ENCODE measurements at regions not wholly inside any gene's neighbourhood (a gene's known extent, or its start where the extent isn't known, plus 50 kb on each side); places are given as distances from the start of the nearest gene placed in this dataset.

DNA sequence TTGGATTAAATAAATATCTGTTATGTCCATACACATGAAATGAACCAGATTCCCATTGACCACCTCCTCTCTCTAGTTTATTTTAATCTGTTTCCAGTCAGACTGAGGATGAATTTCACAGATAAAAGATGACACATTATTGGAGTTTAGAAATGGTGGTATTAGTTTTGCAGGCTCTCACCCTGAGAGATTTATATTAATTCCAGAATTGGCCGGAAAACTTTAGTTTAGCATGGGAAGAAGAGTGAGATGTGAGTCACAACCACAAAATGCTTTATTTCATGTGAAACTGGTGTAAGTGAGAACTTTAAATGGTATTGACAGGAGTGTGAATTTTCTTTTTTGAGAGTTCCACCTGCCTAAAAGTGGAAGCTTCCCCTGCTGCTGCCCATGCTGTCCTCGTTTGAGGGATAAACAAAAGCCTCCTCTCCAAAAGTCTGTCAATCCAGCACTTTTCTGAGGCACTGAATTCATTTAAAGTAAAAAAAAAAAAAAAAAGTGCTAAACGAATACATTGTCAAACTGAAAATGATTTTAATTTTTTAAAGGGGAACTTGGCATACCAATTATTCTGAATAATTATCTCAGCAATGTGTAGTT lies 65.1 kb upstream of the EPHA3 start:
- H3K4me3 Mint-ChIP-seq = no peak overlapping the region
- peaks cover 5% of the 10 kb centered on the region in 2 donors for H3K9me3 Mint-ChIP-seq
- no peaks in the 10 kb centered on the region for H3K4me1 Mint-ChIP-seq
- H3K27me3 Mint-ChIP-seq = no peaks in the 10 kb centered on the region
- H3K27ac Mint-ChIP-seq = no peak overlapping the region
- ATAC-seq (no peak), DNase-seq (no peak)

DNA sequence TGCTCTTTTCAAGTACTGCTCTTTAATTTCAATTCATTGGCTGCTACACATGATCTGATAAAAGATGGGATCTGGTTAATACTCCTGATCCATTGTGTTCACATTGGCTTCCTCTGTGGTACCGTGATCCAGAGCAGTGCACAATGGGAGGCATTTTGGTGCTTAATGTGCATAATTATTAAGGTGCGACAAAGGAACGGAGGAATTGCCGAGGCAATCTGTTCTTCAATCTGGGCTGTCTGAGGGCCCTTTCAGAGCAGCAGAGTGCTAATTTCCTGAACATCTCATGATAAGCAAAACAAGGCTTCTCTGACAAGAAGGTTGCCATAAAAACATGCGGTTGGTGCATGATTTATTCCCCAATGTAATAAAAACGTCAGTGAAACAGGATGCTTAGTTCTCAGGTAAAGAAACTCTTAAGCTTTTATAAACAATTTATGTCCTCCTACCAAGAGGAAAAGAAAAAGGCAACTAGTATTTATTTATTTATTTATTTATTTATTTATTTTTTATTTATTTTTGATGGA lies 64.0 kb upstream of the EPHA3 start:
- no peak overlapping the region for H3K27ac Mint-ChIP-seq

DNA sequence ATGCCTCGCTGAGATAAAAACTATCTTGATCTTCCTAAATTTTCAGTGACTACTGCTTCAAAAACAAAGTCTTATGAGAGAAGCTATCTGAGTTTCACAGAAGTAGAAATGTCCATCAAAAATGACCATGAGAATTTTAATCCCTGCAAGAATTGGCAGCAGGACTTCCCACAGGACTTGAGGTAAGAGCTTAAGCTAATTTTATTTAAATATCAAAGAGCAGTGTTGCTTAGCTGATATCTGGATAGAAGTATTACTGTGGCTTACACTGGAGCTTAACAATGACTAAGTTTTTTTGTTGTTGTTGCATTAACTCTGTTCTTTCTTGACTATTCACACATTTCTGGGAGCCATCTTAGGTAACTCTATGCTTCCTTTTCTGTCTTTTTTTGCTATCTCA lies 60.8 kb upstream of the EPHA3 start:
- H3K27ac Mint-ChIP-seq = no peak overlapping the region
- no peaks in the 10 kb centered on the region for H3K4me1 Mint-ChIP-seq
- no peaks in the 10 kb centered on the region for H3K27me3 Mint-ChIP-seq
- DNase-seq (no peak), ATAC-seq (no peak)
- no peak overlapping the region for H3K4me3 Mint-ChIP-seq
- H3K9me3 Mint-ChIP-seq = peaks cover 0 to 7% of the 10 kb centered on the region in 2 donors

More for the DNA sequence above, 64.0 kb upstream of the EPHA3 start:
- Mint-ChIP-seq H3K27me3 (no peaks in the 10 kb centered on the region), H3K9me3 (no peaks in the 10 kb centered on the region), H3K4me1 (no peaks in the 10 kb centered on the region), H3K4me3 (no peak overlapping the region)
- DNase-seq = no peak
- ATAC-seq = no peak

DNA sequence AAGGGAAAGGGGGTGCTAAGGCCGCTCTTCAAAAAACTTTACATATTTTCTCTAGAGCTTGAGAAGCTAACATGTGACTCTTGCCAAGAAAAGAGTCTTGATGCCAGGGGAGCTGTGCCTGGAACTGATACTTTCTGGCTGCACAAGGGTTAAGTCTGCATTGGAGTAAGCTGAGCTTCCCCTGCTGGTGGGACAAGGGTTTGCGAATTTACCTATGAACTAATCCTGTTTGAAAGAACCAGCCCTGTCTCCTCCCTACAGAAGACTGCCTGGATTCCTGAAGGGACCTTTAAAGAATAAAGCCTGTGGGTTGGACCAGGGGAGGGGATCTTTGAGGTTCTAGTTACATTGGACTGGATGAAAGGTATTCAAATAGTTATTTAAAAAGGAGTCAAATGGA lies 58.3 kb upstream of the EPHA3 start:
- H3K27ac Mint-ChIP-seq = no peak overlapping the region
- no peaks in the 10 kb centered on the region for H3K4me1 Mint-ChIP-seq
- no peak for ATAC-seq
- H3K9me3 Mint-ChIP-seq = peaks cover 0 to 7% of the 10 kb centered on the region in 2 donors
- no peak overlapping the region for H3K4me3 Mint-ChIP-seq
- no peaks in the 10 kb centered on the region for H3K27me3 Mint-ChIP-seq
- no peak for DNase-seq

DNA sequence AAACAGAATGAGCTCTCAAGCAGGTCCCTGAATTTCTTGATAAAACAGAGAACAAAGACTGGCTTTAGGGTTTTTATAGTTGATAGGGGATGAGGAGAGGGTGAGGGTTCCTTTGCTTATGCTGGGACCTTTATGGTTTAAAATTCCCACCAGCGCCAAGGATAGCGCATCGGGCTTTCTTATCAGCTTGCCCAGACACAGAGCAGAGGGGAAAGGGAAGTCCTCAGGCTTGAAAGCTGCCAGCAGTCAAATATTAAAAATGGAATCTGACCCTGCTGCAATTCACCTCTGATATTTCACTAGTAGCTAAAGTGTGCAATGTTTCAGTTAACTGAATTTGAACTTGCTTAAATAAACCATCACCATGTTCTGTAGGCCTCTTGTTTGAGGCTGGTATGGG lies 55.0 kb upstream of the EPHA3 start:
- H3K4me3 Mint-ChIP-seq = no peak overlapping the region
- ATAC-seq = no peak
- no peaks in the 10 kb centered on the region for H3K4me1 Mint-ChIP-seq
- DNase-seq = no peak
- no peak overlapping the region for H3K27ac Mint-ChIP-seq
- H3K27me3 Mint-ChIP-seq = no peaks in the 10 kb centered on the region
- H3K9me3 Mint-ChIP-seq = peaks cover 5 to 7% of the 10 kb centered on the region in 2 donors

DNA sequence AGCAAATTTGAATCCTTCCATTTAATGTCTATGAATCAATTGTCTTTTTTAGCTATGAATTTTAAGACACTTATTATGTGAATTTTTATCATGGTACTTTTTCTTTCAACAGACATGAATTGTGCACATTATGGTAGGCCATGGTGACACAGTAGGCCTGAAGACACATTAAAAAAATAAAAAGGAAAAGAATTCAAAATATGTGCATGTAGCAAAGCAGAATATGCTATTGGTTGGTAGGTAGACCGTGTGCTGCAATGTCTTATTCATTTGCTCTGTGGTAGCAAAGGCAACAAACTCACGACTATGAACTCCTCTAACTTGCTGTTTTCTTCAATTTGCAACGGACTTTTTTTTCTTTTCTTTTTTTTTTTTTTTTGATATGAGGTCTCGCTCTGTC lies 50.0 kb upstream of the EPHA3 start:
- Mint-ChIP-seq H3K9me3 (peaks cover 0 to 9% of the 10 kb centered on the region in 2 donors), H3K4me3 (no peak overlapping the region), H3K4me1 (no peaks in the 10 kb centered on the region), H3K27ac (no peak overlapping the region), H3K27me3 (no peaks in the 10 kb centered on the region)
- DNase-seq (no peak), ATAC-seq (no peak)
